ENCODE measurements at regions not wholly inside any gene's neighbourhood (a gene's known extent, or its start where the extent isn't known, plus 50 kb on each side); places are given as distances from the start of the nearest gene placed in this dataset.

DNA sequence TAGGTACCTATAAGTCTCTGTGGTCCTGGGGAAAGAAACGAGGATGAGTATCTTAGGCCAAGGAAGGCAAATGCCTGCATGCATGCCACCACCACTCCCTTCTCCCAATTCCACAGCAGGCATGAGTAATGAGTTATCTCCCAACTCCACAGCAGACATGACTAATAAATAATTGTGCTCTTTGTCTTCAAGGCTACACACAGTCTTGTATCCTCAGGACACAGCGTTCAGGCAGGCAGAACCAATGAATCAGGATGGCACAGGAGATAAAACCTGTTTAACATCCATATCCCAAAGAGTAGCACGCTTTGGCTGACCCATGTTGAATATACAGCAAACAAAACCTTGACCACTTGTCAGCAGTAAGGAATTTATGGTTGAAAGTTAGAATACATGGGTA, 229.7 kb upstream of the NFE2L3 start:
- TF ChIP-seq, protein P1, sequence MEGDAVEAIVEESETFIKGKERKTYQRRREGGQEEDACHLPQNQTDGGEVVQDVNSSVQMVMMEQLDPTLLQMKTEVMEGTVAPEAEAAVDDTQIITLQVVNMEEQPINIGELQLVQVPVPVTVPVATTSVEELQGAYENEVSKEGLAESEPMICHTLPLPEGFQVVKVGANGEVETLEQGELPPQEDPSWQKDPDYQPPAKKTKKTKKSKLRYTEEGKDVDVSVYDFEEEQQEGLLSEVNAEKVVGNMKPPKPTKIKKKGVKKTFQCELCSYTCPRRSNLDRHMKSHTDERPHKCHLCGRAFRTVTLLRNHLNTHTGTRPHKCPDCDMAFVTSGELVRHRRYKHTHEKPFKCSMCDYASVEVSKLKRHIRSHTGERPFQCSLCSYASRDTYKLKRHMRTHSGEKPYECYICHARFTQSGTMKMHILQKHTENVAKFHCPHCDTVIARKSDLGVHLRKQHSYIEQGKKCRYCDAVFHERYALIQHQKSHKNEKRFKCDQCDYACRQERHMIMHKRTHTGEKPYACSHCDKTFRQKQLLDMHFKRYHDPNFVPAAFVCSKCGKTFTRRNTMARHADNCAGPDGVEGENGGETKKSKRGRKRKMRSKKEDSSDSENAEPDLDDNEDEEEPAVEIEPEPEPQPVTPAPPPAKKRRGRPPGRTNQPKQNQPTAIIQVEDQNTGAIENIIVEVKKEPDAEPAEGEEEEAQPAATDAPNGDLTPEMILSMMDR (IDR thresholded peaks at IDR 0.05; ENCODE audit: control insufficient read depth, insufficient read depth, low read depth, low read length, missing control alignments), result no peak
- H3K4me3 ChIP-seq (ENCODE audit: control insufficient read depth, low read depth, low read length), result no peak overlapping the region
- DNase-seq (ENCODE audit: low read depth), result no peak

DNA sequence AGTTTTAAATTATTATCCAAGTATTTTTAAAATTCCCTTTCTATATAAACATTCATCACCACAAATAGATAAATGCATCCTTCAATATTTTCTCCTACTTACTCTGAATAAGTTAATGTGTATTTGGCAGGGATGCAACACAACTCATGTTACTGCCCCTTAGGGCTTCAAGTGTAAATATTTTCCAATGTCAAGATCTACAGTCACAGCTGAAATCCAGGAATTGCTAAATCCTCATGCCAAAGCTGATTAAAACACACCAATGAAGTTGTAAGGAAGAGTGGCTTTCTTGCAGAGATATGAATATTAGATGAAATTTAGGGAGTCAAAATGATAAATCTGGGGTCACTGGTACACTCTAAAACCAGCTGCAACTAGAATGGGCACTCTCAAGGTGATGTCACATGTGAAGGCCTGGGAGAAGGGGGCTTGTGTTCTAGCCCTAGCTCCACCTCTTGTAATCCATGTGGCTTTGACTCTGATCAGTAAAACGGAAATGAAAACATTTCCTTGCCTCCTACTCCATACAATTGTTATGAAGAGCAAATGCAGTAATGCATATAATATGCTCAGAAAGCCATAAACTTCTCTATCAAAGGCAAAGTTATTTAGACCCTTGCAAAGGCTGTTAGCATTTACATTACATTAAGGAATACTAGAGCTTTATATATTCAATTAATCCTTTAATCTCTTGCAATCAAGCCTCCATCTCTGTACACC, 228.1 kb upstream of the NFE2L3 start:
- DNase-seq (ENCODE audit: low read depth), result no peak
- TF ChIP-seq, protein P1 (IDR thresholded peaks at IDR 0.05; ENCODE audit: control insufficient read depth, insufficient read depth, low read depth, low read length, missing control alignments), result no peak
- H3K4me3 ChIP-seq (ENCODE audit: control insufficient read depth, low read depth, low read length), result no peak overlapping the region

DNA sequence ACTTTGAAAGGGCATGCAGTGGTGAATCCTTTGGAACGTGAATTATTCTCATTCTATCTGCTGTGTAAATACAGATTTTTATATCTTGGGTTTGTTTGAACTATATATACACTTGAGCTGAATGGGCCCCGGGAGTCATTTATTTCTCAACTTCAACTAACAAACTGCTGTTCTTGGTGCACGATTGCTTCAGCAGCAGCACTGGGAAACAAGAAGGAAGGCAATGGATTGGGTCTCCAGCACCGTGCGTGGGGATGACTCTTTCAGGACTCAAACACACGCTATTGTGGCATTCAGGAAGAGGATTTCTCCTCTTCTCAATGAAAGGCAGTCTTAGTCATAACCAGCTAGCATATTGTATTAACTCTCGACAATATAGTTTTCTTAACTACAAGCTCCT, 226.0 kb upstream of the NFE2L3 start:
- H3K4me3 ChIP-seq (ENCODE audit: control insufficient read depth, low read depth, low read length), result no peak overlapping the region
- no peak for DNase-seq (ENCODE audit: low read depth)
- TF ChIP-seq, protein P1 (IDR thresholded peaks at IDR 0.05; ENCODE audit: control insufficient read depth, insufficient read depth, low read depth, low read length, missing control alignments), result no peak

DNA sequence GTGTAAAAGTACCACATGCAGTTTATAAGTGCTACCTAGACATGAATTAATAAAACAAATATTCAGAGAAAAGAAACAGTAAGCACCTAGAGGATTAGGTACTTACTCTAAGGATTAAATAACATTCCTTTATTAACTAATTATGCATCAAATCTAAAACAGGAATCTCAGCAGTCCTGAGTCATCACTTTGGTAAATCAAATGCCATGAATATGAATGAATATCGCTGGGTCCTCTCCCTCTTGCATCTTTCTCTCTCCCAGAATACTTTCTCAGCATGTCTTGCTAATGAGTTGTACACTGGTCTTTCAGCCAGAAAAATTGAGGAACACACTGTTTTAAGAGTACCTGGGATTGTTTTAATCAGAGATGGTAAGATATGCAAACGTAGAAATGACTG, 225.5 kb upstream of the NFE2L3 start:
- TF ChIP-seq, protein P1 (IDR thresholded peaks at IDR 0.05; ENCODE audit: control insufficient read depth, insufficient read depth, low read depth, low read length, missing control alignments), result no peak
- DNase-seq (ENCODE audit: low read depth), result no peak
- H3K4me3 ChIP-seq (ENCODE audit: control insufficient read depth, low read depth, low read length), result no peak overlapping the region

DNA sequence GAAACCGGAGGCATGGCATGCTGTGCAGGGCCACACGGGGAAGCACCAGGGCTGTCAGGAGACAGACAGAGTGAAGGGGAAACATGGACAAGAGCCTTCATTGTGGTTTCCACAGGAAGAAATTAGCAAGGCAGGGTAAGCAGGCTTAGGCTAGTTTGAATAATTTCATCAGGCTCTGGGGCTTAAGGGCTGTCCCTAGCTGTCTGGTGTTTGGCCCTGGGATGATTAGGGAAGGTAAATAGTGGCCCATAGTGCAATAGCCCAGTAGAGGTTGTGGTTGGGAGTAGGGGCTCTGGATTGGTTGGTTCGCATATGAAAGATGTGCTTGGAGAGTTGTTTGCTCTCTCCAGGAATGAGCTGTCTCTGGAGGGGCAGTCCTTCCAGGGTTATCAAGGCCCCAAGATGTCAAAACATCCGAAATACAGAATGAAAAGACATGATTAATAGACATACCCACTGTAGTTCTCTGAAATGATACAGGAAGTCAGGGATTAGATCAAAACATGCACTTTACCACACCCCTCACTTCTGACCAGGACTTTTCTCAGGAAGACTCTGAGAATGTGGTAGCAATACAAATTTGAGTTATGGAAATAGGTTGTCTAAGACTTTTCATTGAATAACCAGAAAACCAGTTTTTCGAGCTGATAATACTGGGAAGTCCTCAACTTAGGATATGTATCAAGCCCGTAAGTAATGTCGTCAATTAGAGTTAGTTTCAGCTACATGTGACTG, 224.9 kb upstream of the NFE2L3 start:
- TF ChIP-seq, protein P1 (IDR thresholded peaks at IDR 0.05; ENCODE audit: control insufficient read depth, insufficient read depth, low read depth, low read length, missing control alignments), result no peak
- H3K4me3 ChIP-seq (ENCODE audit: control insufficient read depth, low read depth, low read length), result no peak overlapping the region
- DNase-seq (ENCODE audit: low read depth), result no peak

DNA sequence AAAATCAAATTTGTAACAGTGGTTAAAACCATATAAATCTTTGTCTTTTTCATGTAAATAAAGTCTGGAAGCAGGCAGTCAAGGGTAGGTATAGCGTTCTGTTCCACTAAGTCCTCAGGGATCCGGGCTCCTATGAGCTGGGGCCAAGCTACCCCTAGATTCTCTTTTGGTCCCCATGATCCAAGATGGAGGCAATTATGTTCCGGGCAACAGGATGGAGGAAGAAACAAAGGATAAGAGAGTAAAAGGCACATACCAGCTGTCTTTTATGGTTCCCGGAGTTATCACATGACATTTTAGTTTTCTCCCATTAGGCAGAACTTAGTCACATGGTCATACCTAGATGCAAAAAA, 224.4 kb upstream of the NFE2L3 start:
- no peak overlapping the region for H3K4me3 ChIP-seq (ENCODE audit: control insufficient read depth, low read depth, low read length)
- TF ChIP-seq, protein P1 (IDR thresholded peaks at IDR 0.05; ENCODE audit: control insufficient read depth, insufficient read depth, low read depth, low read length, missing control alignments), result no peak
- no peak for DNase-seq (ENCODE audit: low read depth)
